HG02610 (cell line): ENCODE measurements at regions not wholly inside any gene's neighbourhood (a gene's known extent, or its start where the extent isn't known, plus 50 kb on each side); places are given as distances from the start of the nearest gene placed in this dataset.

ENCODE experiments used
- ATAC-seq: cut with Tn5 transposase; IDR thresholded peaks from one replicate; pipeline ENCODE4 v1.9.1; 2021; ENCODE audit warnings: mild to moderate bottlenecking, moderate library complexity; ENCODE audit not compliant: unreplicated experiment

- no peak for ATAC-seq
Measured at GRCh38 chr4:30783751-30784150, 63.6 kb downstream of the PCDH7 start.

DNA sequence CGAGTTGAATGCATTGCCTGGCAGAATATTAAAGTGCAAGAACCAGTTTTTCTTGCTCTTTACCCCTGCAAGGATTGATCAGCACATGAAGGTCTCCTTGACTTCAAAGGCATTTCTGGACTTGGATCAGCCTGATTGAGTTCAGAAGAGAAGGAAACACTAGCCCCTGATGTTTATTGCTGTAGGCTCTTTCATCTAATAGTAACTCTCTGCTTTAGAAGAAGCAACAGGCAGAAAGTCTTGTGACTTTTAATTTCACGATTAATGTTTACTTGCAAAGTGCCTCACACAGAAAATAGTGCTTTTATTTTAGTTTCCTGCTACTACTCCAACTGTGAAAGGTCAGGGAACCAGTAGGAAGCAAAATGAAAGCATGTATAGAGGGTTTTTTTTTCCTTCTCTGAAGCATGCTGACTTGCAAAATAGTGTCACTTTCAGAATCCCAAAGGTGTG is 69.1 kb downstream of the PCDH7 start:
- no peak for ATAC-seq

DNA sequence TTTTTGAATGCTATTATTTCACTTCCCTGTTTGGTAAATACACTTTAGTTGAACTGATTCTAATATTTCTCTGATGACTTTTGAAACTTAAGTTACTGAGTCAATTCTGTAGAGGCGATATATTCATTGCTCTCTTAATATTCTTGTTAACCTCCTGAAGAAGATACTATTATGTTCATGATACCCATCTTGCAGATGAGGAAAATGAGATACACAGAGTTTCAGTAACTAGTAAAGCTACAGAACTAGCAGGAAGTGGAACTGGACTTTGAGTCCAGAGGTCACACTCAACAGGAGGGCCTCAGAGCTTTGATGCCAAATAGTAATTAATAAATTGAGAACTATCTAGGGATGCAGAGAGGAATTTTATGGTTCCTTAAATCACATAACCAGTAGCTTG is 70.0 kb downstream of the PCDH7 start:
- no peak for ATAC-seq

GRCh38 chr4:30790998-30791397 is 70.8 kb downstream of the PCDH7 start:
- no peak for ATAC-seq

DNA sequence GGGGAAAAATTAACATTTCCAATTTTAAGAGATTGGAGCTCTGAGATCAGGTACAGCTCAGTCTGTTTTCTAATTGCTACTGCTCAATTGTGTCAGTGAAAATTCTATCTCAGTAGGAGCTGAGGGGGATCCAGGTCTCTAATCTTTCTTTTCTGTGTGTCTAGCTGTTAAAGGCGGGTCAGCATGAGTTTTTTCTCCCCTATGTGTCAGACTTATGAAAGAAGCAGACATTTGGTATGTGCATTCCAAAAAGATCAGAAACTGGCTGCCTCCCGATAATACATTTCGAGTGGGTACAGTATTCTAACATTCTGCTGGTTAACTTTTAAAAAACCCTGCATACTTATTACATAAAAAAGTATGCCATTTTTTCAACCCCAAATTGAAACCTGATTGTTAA is 72.4 kb downstream of the PCDH7 start:
- no peak for ATAC-seq

- ATAC-seq, result no peak
Measured at GRCh38 chr4:30801876-30802275, 81.7 kb downstream of the PCDH7 start.

DNA sequence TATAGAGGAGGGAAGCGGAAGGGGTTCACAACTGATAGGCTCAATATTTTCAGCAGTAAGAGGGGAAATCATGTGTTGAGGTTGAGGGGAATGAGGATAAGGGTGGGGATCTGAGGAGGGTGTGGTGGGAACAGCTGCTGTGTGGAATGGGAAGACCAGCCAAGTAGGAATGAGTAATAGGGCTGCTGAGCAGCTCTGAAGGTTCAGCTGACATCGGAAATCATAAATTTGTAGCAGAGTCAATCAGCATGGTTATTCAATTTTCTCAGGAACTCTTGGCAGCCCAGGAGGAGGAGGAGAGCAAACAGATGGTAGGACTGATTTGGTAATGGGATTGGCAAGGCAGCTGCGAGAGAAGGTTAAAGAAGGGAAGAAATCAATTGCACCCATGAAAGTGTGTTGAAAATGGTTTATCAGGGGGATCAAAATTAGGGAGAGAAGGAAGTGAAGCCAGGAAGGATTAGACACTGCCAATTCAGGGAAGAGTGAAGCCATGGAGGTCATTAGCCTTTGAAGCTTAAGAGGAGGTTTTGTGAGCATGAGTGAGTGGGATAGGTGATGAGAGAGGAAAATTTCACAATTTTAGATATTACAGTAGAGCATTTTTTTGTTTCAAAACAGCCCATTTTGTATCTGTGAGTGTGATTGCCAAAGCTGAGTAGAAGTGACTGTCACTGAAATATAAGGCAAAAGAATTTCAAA is 82.6 kb downstream of the PCDH7 start:
- ATAC-seq, result no peak

DNA sequence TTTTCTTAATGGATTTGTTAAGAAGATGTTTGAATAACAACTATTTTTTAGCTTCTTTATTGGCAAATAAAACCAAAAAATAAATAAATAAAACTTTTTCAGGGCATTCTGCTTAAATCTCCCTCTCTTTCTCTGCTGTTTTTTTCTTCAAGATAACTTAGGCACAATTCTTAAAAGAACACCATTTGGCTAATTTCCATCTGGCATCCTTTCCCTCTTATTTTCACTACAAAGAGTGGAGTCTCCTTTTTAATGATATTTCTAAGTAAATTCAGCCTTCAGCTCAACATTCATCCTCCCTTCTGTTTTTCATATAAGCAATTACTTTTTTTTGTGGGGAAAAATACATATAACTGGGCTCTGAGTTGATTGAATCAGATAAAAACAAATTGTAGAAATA is 88.1 kb downstream of the PCDH7 start:
- ATAC-seq, result no peak

- no peak for ATAC-seq
Measured at GRCh38 chr4:30811296-30811695, 91.1 kb downstream of the PCDH7 start.

- no peak for ATAC-seq
Measured at GRCh38 chr4:30815685-30816084, 95.5 kb downstream of the PCDH7 start.

- ATAC-seq, result no peak
Measured at GRCh38 chr4:30817447-30817846, 97.3 kb downstream of the PCDH7 start.

DNA sequence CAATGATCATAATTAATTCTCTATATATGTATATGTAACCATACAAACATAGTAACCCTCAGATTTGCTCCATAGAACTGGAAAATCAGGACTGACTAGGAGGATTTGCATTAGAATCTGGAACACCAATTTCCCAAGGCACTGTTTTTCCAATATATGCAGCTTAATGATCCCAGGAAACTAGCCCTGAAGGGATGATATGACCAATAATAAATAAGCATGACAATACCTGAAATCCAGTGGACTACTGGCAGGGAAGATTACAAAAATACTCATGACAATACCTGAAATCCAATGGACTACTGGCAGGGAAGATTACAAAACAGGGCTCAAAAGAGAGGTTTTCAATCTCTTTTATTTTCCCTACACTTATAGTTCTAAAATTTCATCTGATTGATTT is 98.4 kb downstream of the PCDH7 start:
- ATAC-seq, result no peak

GRCh38 chr4:30821275-30821674 is 101.1 kb downstream of the PCDH7 start:
- no peak for ATAC-seq

DNA sequence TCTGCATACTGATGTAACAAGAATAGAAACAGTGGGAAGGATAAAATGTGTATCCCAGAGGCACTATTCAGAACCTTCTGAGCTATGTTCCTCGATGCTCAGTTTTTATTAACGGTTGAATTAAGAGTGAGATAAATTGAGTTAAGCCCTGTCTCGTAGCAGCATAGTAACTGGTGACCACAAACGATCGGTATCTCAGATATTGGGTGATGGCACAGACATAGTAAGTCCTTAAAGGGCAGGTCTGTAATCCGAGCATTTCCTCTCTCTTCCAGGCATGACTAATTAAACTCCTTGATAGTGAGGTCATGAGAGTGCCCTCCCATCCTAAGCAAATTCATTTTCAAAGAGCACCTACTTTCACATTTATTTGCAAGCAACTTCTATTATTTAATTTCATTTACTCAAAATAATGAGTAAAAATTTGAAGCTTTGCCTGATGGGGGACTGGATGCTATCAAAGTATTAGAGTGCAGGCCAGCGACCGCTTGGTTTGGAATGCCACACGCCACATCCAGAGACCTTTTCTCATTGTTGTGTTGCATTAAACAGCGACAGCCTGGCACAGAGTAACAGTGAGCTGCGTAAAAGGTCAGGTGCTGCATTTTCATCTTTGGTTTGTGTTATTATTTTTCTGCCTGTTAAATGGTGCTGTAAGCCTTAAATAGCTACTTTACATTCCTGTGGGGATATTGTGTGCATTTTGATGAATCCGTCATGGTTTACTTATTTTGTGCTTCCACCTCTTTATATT is 101.9 kb downstream of the PCDH7 start:
- no peak for ATAC-seq

- ATAC-seq, result no peak
Measured at GRCh38 chr4:30822911-30823551, 102.9 kb downstream of the PCDH7 start.

DNA sequence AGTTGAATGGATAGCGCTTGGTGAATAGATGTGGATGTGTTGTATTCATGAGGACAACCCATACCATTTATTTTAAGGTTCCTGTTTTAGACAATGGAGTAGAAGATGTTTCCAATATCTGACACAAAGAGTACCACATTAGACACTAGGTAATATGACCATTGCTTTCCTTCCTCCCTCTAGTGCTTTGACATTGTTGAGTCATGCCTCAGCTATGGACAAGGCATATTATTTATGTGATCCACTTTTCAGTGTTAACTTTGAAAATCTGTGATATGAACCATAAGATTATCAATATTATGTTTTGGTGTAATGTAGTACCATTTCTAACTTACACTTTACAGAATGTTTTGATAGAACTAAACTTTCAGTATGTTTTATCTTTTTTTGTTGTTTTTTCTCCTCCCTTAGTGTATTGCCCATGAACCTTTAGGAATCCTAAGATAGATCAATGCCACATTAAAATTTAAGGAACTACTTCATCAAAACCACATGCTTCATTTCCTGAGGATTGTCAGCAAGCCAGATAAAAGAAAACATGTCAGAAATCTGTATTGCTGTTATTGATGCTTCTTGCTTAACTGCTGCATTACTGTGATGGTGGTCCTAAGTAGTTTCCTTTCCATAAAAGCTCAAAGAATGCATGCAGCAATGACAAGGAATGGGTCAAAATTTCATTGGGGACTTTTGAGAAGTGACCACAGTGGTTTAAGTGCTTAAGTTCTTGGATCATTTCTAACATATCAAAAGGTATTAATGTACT is 105.0 kb downstream of the PCDH7 start:
- no peak for ATAC-seq

GRCh38 chr4:30828264-30828926 is 108.2 kb downstream of the PCDH7 start:
- no peak for ATAC-seq

DNA sequence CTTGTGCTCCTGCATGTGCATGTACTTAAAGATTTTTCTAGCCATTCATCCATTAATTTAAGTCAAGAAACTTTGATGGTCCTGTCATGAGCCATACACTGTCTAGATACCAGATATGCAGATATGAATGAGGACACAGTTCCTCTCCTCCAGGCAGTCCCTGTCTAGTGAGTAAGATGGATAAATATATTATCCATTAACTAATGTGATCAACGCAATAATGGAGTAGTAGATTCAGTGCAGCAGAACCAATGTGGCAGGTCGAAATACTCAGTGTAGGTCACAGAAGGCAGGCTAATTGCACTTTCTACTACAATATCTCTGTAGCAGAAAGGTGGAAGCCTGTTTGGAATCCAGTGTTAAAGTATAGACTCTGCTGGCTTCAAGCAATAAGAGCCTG is 112.5 kb downstream of the PCDH7 start:
- no peak for ATAC-seq

DNA sequence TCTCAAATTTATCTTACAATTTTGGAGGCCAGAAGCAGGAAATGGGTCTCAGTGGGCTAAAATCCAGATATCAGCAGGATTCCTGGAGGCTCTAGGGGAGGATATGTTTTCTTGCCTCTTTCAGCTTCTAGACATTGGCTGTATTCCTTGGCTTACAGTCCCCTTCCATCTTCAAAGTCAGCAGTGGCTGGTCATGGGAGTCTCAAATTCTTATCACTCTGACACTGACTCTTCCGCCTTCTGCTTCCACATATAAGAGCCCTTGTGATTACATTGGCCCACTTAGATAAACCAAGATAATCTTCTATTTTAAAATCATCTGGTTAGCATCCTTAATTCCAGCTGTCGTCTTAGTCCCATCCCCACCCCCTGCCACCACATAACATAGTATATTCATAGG is 113.0 kb downstream of the PCDH7 start:
- no peak for ATAC-seq

DNA sequence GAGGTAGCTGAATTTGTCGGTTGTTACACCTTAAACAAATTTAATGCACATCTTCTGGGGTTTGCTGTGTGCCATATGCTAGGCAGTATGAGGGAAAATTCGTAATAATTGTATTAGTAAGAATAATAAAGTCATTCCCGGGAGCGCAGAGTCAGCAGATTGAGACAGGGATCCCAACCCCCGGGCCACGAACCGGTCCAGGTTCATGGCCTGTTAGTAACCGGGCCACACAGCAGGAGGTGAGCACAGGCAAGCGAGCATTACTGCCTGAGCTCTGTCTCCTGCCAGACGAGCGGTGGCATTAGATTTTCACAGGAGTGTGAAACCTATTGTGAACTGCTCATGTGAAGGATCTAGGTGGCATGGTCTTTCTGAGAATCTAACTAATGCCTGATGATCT is 114.9 kb downstream of the PCDH7 start:
- ATAC-seq, result no peak

GRCh38 chr4:30836231-30836630 is 116.1 kb downstream of the PCDH7 start:
- no peak for ATAC-seq
